ENCODE measurements at regions not wholly inside any gene's neighbourhood (a gene's known extent, or its start where the extent isn't known, plus 50 kb on each side); places are given as distances from the start of the nearest gene placed in this dataset.

GRCh38 chr13:78785764-78786163 is 126.8 kb upstream of the OBI1 start:
- Mint-ChIP-seq H3K4me3 (no peak overlapping the region), H3K36me3 (ENCODE audit: low read depth) (no peaks in the 10 kb centered on the region), H3K27me3 (ENCODE audit: low read depth) (no peaks in the 10 kb centered on the region), H3K9me3 (no peaks in the 10 kb centered on the region), H3K27ac (ENCODE audit: unreplicated experiment) (no peak overlapping the region), H3K4me1 (peaks cover 21% of the 10 kb centered on the region)
- no peak for TF ChIP-seq CTCF (conservative IDR thresholded peaks at IDR 0.05)
- DNase-seq (ENCODE audit: low read depth, low spot score): no peak

DNA sequence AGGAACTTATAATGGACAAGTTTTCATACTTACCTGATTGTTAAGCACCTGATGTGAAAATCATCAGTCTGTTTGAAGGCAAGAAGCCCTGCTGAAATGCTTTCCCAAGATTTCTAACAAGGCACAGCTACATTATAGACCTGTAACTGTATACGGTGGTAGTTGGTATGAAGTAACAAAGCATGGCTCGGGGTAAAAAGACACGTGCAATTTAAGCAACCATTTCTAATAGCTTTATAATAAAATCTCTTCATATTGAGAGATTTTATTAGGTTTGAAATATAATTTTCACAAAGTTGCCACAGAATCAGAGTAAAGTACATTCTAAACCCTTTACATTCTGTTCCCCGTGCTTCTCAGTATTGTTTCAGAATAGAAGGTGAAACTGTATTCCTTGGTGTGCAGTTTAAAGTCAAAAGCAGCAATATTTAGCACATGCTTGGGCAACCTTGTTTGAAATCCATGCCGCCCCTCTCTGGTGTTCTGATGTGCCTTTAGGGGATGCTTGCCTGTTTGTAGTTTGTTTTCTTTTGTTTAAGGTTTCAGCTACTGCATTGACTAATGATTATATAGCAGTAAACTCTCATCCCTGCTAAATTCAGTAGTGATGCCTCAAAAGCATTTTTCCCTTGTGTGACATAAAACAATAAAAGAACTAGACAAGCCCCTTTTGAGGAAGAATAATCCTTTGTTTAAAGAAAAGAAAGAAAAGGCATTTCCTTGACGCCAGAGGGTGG is 125.2 kb upstream of the OBI1 start:
- H3K4me1 Mint-ChIP-seq: peaks cover 21% of the 10 kb centered on the region
- no peaks in the 10 kb centered on the region for H3K36me3 Mint-ChIP-seq (ENCODE audit: low read depth)
- H3K27me3 Mint-ChIP-seq (ENCODE audit: low read depth): no peaks in the 10 kb centered on the region
- TF ChIP-seq CTCF (conservative IDR thresholded peaks at IDR 0.05): no peak
- no peak overlapping the region for H3K27ac Mint-ChIP-seq (ENCODE audit: unreplicated experiment)
- no peak overlapping the region for H3K4me3 Mint-ChIP-seq
- no peaks in the 10 kb centered on the region for H3K9me3 Mint-ChIP-seq
- DNase-seq (ENCODE audit: low read depth, low spot score): no peak

GRCh38 chr13:78780708-78781107 is 121.8 kb upstream of the OBI1 start:
- DNase-seq (ENCODE audit: low read depth, low spot score): no peak
- Mint-ChIP-seq H3K9me3 (no peaks in the 10 kb centered on the region), H3K4me3 (no peak overlapping the region), H3K27ac (ENCODE audit: unreplicated experiment) (no peak overlapping the region), H3K4me1 (peaks cover 6% of the 10 kb centered on the region), H3K36me3 (ENCODE audit: low read depth) (no peaks in the 10 kb centered on the region), H3K27me3 (ENCODE audit: low read depth) (no peaks in the 10 kb centered on the region)
- no peak for TF ChIP-seq CTCF (conservative IDR thresholded peaks at IDR 0.05)

- H3K4me3 Mint-ChIP-seq: no peak overlapping the region
- H3K36me3 Mint-ChIP-seq (ENCODE audit: low read depth): no peaks in the 10 kb centered on the region
- H3K4me1 Mint-ChIP-seq: peaks cover 5% of the 10 kb centered on the region
- H3K9me3 Mint-ChIP-seq: no peaks in the 10 kb centered on the region
- no peak for DNase-seq (ENCODE audit: low read depth, low spot score)
- TF ChIP-seq CTCF (conservative IDR thresholded peaks at IDR 0.05): no peak
- no peaks in the 10 kb centered on the region for H3K27me3 Mint-ChIP-seq (ENCODE audit: low read depth)
- H3K27ac Mint-ChIP-seq (ENCODE audit: unreplicated experiment): no peak overlapping the region
These were observed 120.7 kb upstream of the OBI1 start for GRCh38 chr13:78779608-78780007.

- H3K27me3 Mint-ChIP-seq (ENCODE audit: low read depth): no peaks in the 10 kb centered on the region
- H3K4me1 Mint-ChIP-seq: peaks cover 5% of the 10 kb centered on the region
- no peaks in the 10 kb centered on the region for H3K36me3 Mint-ChIP-seq (ENCODE audit: low read depth)
These were observed 119.0 kb upstream of the OBI1 start for GRCh38 chr13:78777976-78778375.

More at GRCh38 chr13:78777976-78778375, 119.0 kb upstream of the OBI1 start:
- DNase-seq (ENCODE audit: low read depth, low spot score): no peak
- H3K27ac Mint-ChIP-seq (ENCODE audit: unreplicated experiment): no peak overlapping the region
- H3K9me3 Mint-ChIP-seq: no peaks in the 10 kb centered on the region
- TF ChIP-seq CTCF (conservative IDR thresholded peaks at IDR 0.05): no peak
- no peak overlapping the region for H3K4me3 Mint-ChIP-seq
